SU-DHL-6 (cell line): ENCODE measurements at regions not wholly inside any gene's neighbourhood (a gene's known extent, or its start where the extent isn't known, plus 50 kb on each side); places are given as distances from the start of the nearest gene placed in this dataset.

ENCODE experiments used
- CTCF ChIP-seq: fragments of 200-600 bp; sonication (generic); IDR thresholded peaks from one replicate; pipeline ENCODE4 v1.5.1; 2017; ENCODE audit warnings: antibody characterized with exemption, mild to moderate bottlenecking, low read length, moderate library complexity; ENCODE audit not compliant: insufficient read depth, poor library complexity, severe bottlenecking
- EZH2phosphoT487 ChIP-seq: fragments of 200-600 bp; sonication (generic), shearing (Covaris generic); conservative IDR thresholded peaks from 2 replicates; pipeline ENCODE4 v1.6.1; 2018; ENCODE audit warnings: mild to moderate bottlenecking, antibody characterized with exemption, low read length, moderate library complexity, mixed read lengths

DNA sequence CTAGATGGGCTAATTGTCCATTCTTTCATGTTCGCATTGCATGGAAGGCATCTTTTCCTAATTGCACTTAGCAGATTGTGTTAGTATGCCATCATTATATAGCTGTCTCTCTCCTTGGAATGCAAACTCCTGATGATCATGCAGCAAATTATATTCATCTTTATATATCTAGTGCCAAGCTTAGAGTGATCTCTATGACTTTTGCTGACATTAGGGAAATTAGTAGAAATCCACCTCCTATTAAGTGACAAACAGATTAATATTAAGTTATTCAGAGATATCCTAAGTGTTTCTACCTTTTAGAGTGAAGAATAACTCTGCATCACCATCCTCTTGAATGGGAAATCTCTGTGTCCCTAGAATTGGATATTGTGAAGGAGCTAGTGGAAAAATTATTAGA, 185.6 kb downstream of the FOXG1 start:
- no peak for TF ChIP-seq CTCF
- TF ChIP-seq EZH2phosphoT487: no peak
